DND-41 (cell line): ENCODE measurements at regions not wholly inside any gene's neighbourhood (a gene's known extent, or its start where the extent isn't known, plus 50 kb on each side); places are given as distances from the start of the nearest gene placed in this dataset.

ENCODE experiments used
- ATAC-seq: fragments of 200-7000 bp; cut with Tn5 transposase; 3 replicates; pipeline ENCODE4 v1.9.1; 2021; ENCODE audit warnings: low read depth; ENCODE audit not compliant: insufficient read depth
- DNase-seq: peaks from one replicate; pipeline ENCODE4 v3.0.0-alpha.2; 2020
- H2AFZ ChIP-seq: 2 replicates; pipeline ENCODE4 v1.6.0; 2012; ENCODE audit warnings: low read depth, low read length
- H3K27ac ChIP-seq: 2 replicates; pipeline ENCODE4 v1.5.1; 2012; ENCODE audit warnings: low read length, inconsistent platforms
- H3K27me3 ChIP-seq: fragments of 200-600 bp; sonication (generic); 2 replicates; pipeline ENCODE4 v1.6.0; 2012; ENCODE audit warnings: low read length, mild to moderate bottlenecking, inconsistent platforms; ENCODE audit not compliant: insufficient read depth, poor library complexity
- H3K36me3 ChIP-seq: 2 replicates; pipeline ENCODE4 v1.5.1; 2012; ENCODE audit warnings: low read length, inconsistent platforms; ENCODE audit not compliant: insufficient read depth
- H3K4me1 ChIP-seq: 2 replicates; pipeline ENCODE4 v1.5.1; 2012; ENCODE audit warnings: mild to moderate bottlenecking, low read length; ENCODE audit not compliant: insufficient read depth
- H3K4me2 ChIP-seq: 2 replicates; pipeline ENCODE4 v1.6.0; 2012; ENCODE audit warnings: mild to moderate bottlenecking, moderate library complexity, low read length, inconsistent platforms; ENCODE audit not compliant: insufficient read depth
- H3K4me3 ChIP-seq, 2 experiments: fragments of 200-600 bp in 1 of 2; shearing (Covaris generic) in 1 of 2; 2 replicates each; pipeline ENCODE4 v1.5.1; 2012 to 2016; ENCODE audit warnings: inconsistent platforms in 2 of 2, low read length in 2 of 2, mild to moderate bottlenecking in 2 of 2, low read depth in 1 of 2, moderate library complexity in 1 of 2
- H3K79me2 ChIP-seq: 2 replicates; pipeline ENCODE4 v1.6.0; 2012; ENCODE audit warnings: low read length, inconsistent platforms; ENCODE audit not compliant: insufficient read depth
- H3K9ac ChIP-seq: 2 replicates; pipeline ENCODE4 v1.6.0; 2012; ENCODE audit warnings: low read depth, mild to moderate bottlenecking, inconsistent platforms, low read length, moderate library complexity
- H3K9me3 ChIP-seq: 2 replicates; pipeline ENCODE4 v1.5.1; 2012; ENCODE audit warnings: low read length, moderate library complexity, mild to moderate bottlenecking, inconsistent platforms; ENCODE audit not compliant: insufficient read depth, severe bottlenecking
- H4K20me1 ChIP-seq: 2 replicates; pipeline ENCODE4 v1.6.0; 2012; ENCODE audit warnings: low read length; ENCODE audit not compliant: insufficient read depth
- EZH2 ChIP-seq: IDR thresholded peaks from 3 replicates; pipeline ENCODE4 v1.6.1; 2012; ENCODE audit warnings: borderline replicate concordance, low read depth, mild to moderate bottlenecking, moderate library complexity, low read length, inconsistent platforms; ENCODE audit not compliant: severe bottlenecking
- TF ChIP-seq, protein P1 (sequence below): IDR thresholded peaks from 2 replicates; pipeline ENCODE4 v1.5.1; 2012; ENCODE audit warnings: borderline replicate concordance, low read length, moderate library complexity, mild to moderate bottlenecking; ENCODE audit not compliant: poor library complexity, severe bottlenecking; ENCODE audit errors: extremely low read depth

- ATAC-seq (no peak), DNase-seq (no peak)
- Histone ChIP-seq H3K4me1 (no peaks in the 10 kb centered on the region), H4K20me1 (no peaks in the 10 kb centered on the region), H3K4me2 (no peak overlapping the region), H3K9ac (no peak overlapping the region), H3K9me3 (peaks cover 4% of the 10 kb centered on the region), H3K4me3 (no peak overlapping the region), H2AFZ (no peak overlapping the region), H3K79me2 (no peaks in the 10 kb centered on the region), H3K27ac (no peak overlapping the region), H3K36me3 (no peaks in the 10 kb centered on the region), H3K27me3 (no peaks in the 10 kb centered on the region)
- no peak for TF ChIP-seq EZH2
- TF ChIP-seq, protein P1, sequence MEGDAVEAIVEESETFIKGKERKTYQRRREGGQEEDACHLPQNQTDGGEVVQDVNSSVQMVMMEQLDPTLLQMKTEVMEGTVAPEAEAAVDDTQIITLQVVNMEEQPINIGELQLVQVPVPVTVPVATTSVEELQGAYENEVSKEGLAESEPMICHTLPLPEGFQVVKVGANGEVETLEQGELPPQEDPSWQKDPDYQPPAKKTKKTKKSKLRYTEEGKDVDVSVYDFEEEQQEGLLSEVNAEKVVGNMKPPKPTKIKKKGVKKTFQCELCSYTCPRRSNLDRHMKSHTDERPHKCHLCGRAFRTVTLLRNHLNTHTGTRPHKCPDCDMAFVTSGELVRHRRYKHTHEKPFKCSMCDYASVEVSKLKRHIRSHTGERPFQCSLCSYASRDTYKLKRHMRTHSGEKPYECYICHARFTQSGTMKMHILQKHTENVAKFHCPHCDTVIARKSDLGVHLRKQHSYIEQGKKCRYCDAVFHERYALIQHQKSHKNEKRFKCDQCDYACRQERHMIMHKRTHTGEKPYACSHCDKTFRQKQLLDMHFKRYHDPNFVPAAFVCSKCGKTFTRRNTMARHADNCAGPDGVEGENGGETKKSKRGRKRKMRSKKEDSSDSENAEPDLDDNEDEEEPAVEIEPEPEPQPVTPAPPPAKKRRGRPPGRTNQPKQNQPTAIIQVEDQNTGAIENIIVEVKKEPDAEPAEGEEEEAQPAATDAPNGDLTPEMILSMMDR = no peak
These were observed 442.9 kb downstream of the QKI start for GRCh38 chr6:163857421-163857820.

- peaks cover 11% of the 10 kb centered on the region for H3K9me3 ChIP-seq
- H3K27ac ChIP-seq = no peak overlapping the region
- no peaks in the 10 kb centered on the region for H3K4me1 ChIP-seq
- H3K27me3 ChIP-seq = no peaks in the 10 kb centered on the region
- no peaks in the 10 kb centered on the region for H4K20me1 ChIP-seq
- DNase-seq (no peak), ATAC-seq (no peak)
- H3K4me2 ChIP-seq = no peak overlapping the region
- no peaks in the 10 kb centered on the region for H3K36me3 ChIP-seq
- H3K9ac ChIP-seq = no peak overlapping the region
- no peak overlapping the region for H2AFZ ChIP-seq
- H3K4me3 ChIP-seq = no peak overlapping the region
- no peak for TF ChIP-seq EZH2
- TF ChIP-seq, protein P1 = no peak
- H3K79me2 ChIP-seq = no peaks in the 10 kb centered on the region
These were observed 436.4 kb downstream of the QKI start for GRCh38 chr6:163850874-163851273.

DNA sequence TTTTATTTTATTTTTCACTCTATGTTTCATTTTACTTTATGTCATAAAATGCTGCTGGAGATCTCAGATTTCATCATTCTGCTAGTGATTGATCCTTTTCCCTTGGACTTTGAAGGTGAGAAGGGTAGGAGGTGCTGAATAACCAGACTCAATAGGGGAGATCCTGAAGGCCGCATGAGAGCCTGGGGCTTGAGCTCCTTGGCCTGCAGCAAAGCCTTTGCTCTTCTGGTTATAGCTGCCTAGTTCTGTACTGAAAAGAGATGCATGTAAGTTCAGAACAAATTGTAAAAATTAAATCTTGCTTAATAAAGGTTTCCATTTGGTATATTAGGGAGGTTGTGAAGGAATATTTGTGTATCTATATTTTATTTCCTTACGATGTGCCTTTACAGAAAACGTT is 430.2 kb downstream of the QKI start:
- Histone ChIP-seq H3K4me2 (no peak overlapping the region), H3K9ac (no peak overlapping the region), H3K9me3 (peaks cover 12% of the 10 kb centered on the region), H3K4me3 (no peak overlapping the region), H2AFZ (no peak overlapping the region), H3K4me1 (no peaks in the 10 kb centered on the region), H3K79me2 (no peaks in the 10 kb centered on the region), H3K27ac (no peak overlapping the region), H3K36me3 (no peaks in the 10 kb centered on the region), H4K20me1 (no peaks in the 10 kb centered on the region), H3K27me3 (no peaks in the 10 kb centered on the region)
- TF ChIP-seq EZH2 = no peak
- TF ChIP-seq, protein P1 = no peak
- ATAC-seq = no peak
- no peak for DNase-seq

GRCh38 chr6:163844357-163844756 is 429.8 kb downstream of the QKI start:
- Histone ChIP-seq H3K4me3 (no peak overlapping the region), H3K4me2 (no peak overlapping the region), H3K27ac (no peak overlapping the region), H3K27me3 (no peaks in the 10 kb centered on the region), H3K9ac (no peak overlapping the region), H4K20me1 (no peaks in the 10 kb centered on the region), H3K36me3 (no peaks in the 10 kb centered on the region), H3K4me1 (no peaks in the 10 kb centered on the region), H3K79me2 (no peaks in the 10 kb centered on the region), H3K9me3 (peaks cover 12% of the 10 kb centered on the region), H2AFZ (no peak overlapping the region)
- ATAC-seq = no peak
- TF ChIP-seq, protein P1 = no peak
- TF ChIP-seq EZH2 = no peak
- no peak for DNase-seq
